A673 (cell line): ENCODE measurements at regions not wholly inside any gene's neighbourhood (a gene's known extent, or its start where the extent isn't known, plus 50 kb on each side); places are given as distances from the start of the nearest gene placed in this dataset.

Experiments
- EZH2 ChIP-seq: fragments of 200-600 bp; sonication (generic); IDR thresholded peaks from 2 replicates; pipeline ENCODE4 v1.6.1; 2017; ENCODE audit warnings: borderline replicate concordance, low read depth, mild to moderate bottlenecking, mixed read lengths, antibody characterized with exemption, low read length; ENCODE audit not compliant: poor library complexity, severe bottlenecking
- TF ChIP-seq, protein P1 (sequence below): fragments of 300-800, 200-600 bp; sonication (generic); conservative IDR thresholded peaks from 2 replicates; pipeline ENCODE4 v1.5.1; 2017; ENCODE audit warnings: low read depth, mild to moderate bottlenecking, antibody characterized with exemption, low read length, moderate library complexity, mixed read lengths

DNA sequence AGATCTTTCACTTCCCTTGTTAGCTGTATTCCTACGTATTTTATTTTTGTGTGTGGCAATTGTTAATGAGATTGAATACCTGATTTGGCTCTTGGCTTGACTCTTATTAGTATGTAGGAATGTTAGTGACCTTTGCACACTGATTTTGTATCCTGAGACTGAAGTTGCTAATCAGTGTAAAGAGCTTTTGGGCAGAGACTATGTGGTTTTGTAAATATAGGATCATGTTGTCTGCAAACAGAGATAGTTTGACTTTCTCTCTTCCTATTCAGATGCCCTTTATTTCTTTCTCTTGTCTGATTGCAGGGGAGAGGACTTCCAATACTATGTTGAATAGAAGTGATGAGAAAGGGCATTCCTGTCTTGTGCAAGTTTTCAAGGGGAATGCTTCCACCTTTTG lies 160.3 kb upstream of the PCDH20 start:
- TF ChIP-seq, protein P1, sequence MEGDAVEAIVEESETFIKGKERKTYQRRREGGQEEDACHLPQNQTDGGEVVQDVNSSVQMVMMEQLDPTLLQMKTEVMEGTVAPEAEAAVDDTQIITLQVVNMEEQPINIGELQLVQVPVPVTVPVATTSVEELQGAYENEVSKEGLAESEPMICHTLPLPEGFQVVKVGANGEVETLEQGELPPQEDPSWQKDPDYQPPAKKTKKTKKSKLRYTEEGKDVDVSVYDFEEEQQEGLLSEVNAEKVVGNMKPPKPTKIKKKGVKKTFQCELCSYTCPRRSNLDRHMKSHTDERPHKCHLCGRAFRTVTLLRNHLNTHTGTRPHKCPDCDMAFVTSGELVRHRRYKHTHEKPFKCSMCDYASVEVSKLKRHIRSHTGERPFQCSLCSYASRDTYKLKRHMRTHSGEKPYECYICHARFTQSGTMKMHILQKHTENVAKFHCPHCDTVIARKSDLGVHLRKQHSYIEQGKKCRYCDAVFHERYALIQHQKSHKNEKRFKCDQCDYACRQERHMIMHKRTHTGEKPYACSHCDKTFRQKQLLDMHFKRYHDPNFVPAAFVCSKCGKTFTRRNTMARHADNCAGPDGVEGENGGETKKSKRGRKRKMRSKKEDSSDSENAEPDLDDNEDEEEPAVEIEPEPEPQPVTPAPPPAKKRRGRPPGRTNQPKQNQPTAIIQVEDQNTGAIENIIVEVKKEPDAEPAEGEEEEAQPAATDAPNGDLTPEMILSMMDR: no peak
- TF ChIP-seq EZH2: no peak
